GM18858 (cell line): ENCODE measurements at regions not wholly inside any gene's neighbourhood (a gene's known extent, or its start where the extent isn't known, plus 50 kb on each side); places are given as distances from the start of the nearest gene placed in this dataset.
"Not testable (repeated sequence)": the region's sequence is repeated elsewhere in the genome, so short reads cannot be mapped to it uniquely, and the experiment has no call there.

Source experiments
- ATAC-seq: cut with Tn5 transposase; IDR thresholded peaks from one replicate; pipeline ENCODE4 v1.9.1; 2021; ENCODE audit not compliant: unreplicated experiment

GRCh38 chr13:22915442-22916082 is 265.2 kb upstream of the SGCG start:
- no peak for ATAC-seq

GRCh38 chr13:22916276-22916675 is 264.5 kb upstream of the SGCG start:
- ATAC-seq: not testable (repeated sequence)

GRCh38 chr13:22925881-22926747 is 254.7 kb upstream of the SGCG start:
- no peak for ATAC-seq

- no peak for ATAC-seq
Measured at GRCh38 chr13:22926748-22927400, 253.9 kb upstream of the SGCG start.

- not testable (repeated sequence) for ATAC-seq
Measured at GRCh38 chr13:22927845-22928244, 252.9 kb upstream of the SGCG start.

- no peak for ATAC-seq
Measured at GRCh38 chr13:22929381-22930126, 251.2 kb upstream of the SGCG start.

GRCh38 chr13:22931576-22931975 is 249.2 kb upstream of the SGCG start:
- ATAC-seq: no peak

GRCh38 chr13:22932632-22933412 is 248.0 kb upstream of the SGCG start:
- ATAC-seq: not testable (repeated sequence)

GRCh38 chr13:22933571-22934181 is 247.1 kb upstream of the SGCG start:
- ATAC-seq: no peak

GRCh38 chr13:22934744-22935523 is 245.8 kb upstream of the SGCG start:
- no peak for ATAC-seq

- no peak for ATAC-seq
Measured at GRCh38 chr13:22936228-22936627, 244.6 kb upstream of the SGCG start.

GRCh38 chr13:22937241-22937640 is 243.5 kb upstream of the SGCG start:
- no peak for ATAC-seq

GRCh38 chr13:22937953-22938352 is 242.8 kb upstream of the SGCG start:
- ATAC-seq: no peak

GRCh38 chr13:22938576-22938975 is 242.2 kb upstream of the SGCG start:
- no peak for ATAC-seq

GRCh38 chr13:22939157-22939556 is 241.6 kb upstream of the SGCG start:
- ATAC-seq: no peak

GRCh38 chr13:22940090-22940710 is 240.6 kb upstream of the SGCG start:
- ATAC-seq: no peak

GRCh38 chr13:22940736-22941135 is 240.0 kb upstream of the SGCG start:
- no peak for ATAC-seq

GRCh38 chr13:22941495-22941894 is 239.3 kb upstream of the SGCG start:
- ATAC-seq: not testable (repeated sequence)

- not testable (repeated sequence) for ATAC-seq
Measured at GRCh38 chr13:22942831-22943230, 237.9 kb upstream of the SGCG start.
